HG03439 (cell line): ENCODE measurements at regions not wholly inside any gene's neighbourhood (a gene's known extent, or its start where the extent isn't known, plus 50 kb on each side); places are given as distances from the start of the nearest gene placed in this dataset.
"Not testable (repeated sequence)": the region's sequence is repeated elsewhere in the genome, so short reads cannot be mapped to it uniquely, and the experiment has no call there.

Source experiments
- ATAC-seq: cut with Tn5 transposase; IDR thresholded peaks from one replicate; pipeline ENCODE4 v1.9.1; 2021; ENCODE audit warnings: mild to moderate bottlenecking, moderate library complexity; ENCODE audit not compliant: unreplicated experiment

- no peak for ATAC-seq
These were observed 51.3 kb upstream of the CADPS start for GRCh38 chr3:62926494-62926893.

- ATAC-seq: no peak
These were observed 53.0 kb upstream of the CADPS start for GRCh38 chr3:62928256-62928655.

GRCh38 chr3:62929771-62930170 is 54.6 kb upstream of the CADPS start:
- no peak for ATAC-seq

GRCh38 chr3:62935793-62936192 is 60.6 kb upstream of the CADPS start:
- ATAC-seq: no peak

GRCh38 chr3:62936626-62937254 is 61.5 kb upstream of the CADPS start:
- no peak for ATAC-seq

- no peak for ATAC-seq
These were observed 63.4 kb upstream of the CADPS start for GRCh38 chr3:62938583-62938982.

- ATAC-seq: no peak
These were observed 64.5 kb upstream of the CADPS start for GRCh38 chr3:62939707-62940106.

GRCh38 chr3:62940771-62941563 is 65.8 kb upstream of the CADPS start:
- ATAC-seq: no peak

- ATAC-seq: no peak
These were observed 67.0 kb upstream of the CADPS start for GRCh38 chr3:62942227-62942626.

GRCh38 chr3:62942764-62943163 is 67.5 kb upstream of the CADPS start:
- no peak for ATAC-seq

- no peak for ATAC-seq
These were observed 73.7 kb upstream of the CADPS start for GRCh38 chr3:62948921-62949320.

GRCh38 chr3:62950210-62950609 is 75.0 kb upstream of the CADPS start:
- ATAC-seq: no peak

- no peak for ATAC-seq
These were observed 75.9 kb upstream of the CADPS start for GRCh38 chr3:62951037-62951613.

GRCh38 chr3:62951880-62952279 is 76.7 kb upstream of the CADPS start:
- not testable (repeated sequence) for ATAC-seq

GRCh38 chr3:62954580-62954979 is 79.4 kb upstream of the CADPS start:
- ATAC-seq: peak; percentile 70

- no peak for ATAC-seq
These were observed 79.9 kb upstream of the CADPS start for GRCh38 chr3:62955126-62955525.

- no peak for ATAC-seq
These were observed 81.2 kb upstream of the CADPS start for GRCh38 chr3:62956411-62956810.

- no peak for ATAC-seq
These were observed 86.8 kb upstream of the CADPS start for GRCh38 chr3:62961874-62962556.

- no peak for ATAC-seq
These were observed 87.5 kb upstream of the CADPS start for GRCh38 chr3:62962714-62963113.

- ATAC-seq: no peak
These were observed 90.1 kb upstream of the CADPS start for GRCh38 chr3:62965311-62965710.

GRCh38 chr3:62968128-62968527 is 92.9 kb upstream of the CADPS start:
- ATAC-seq: no peak

- ATAC-seq: no peak
These were observed 95.4 kb upstream of the CADPS start for GRCh38 chr3:62970648-62971047.
